ENCODE measurements at regions not wholly inside any gene's neighbourhood (a gene's known extent, or its start where the extent isn't known, plus 50 kb on each side); places are given as distances from the start of the nearest gene placed in this dataset.

GRCh38 chr6:3648724-3649123 is 102.8 kb downstream of the PXDC1 start:
- TF ChIP-seq CTCF (IDR thresholded peaks at IDR 0.05), result no peak
- TF ChIP-seq POLR2A (IDR thresholded peaks at IDR 0.05), result no peak
